Osteoblast (primary cell): ENCODE measurements at regions not wholly inside any gene's neighbourhood (a gene's known extent, or its start where the extent isn't known, plus 50 kb on each side); places are given as distances from the start of the nearest gene placed in this dataset.

Experiments used
- DNase-seq: peaks from one replicate; pipeline ENCODE4 v3.0.0; 2011; ENCODE audit warnings: low spot score, mixed read lengths; ENCODE audit not compliant: insufficient read length; ENCODE audit errors: missing footprints
- H2AFZ ChIP-seq: 2 replicates; pipeline ENCODE4 v1.6.0; 2011; ENCODE audit warnings: mild to moderate bottlenecking, low read length
- H3K27ac ChIP-seq: 2 replicates; pipeline ENCODE4 v1.5.1; 2011; ENCODE audit warnings: mild to moderate bottlenecking, low read depth, low read length, moderate library complexity
- H3K27me3 ChIP-seq: 2 replicates; pipeline ENCODE4 v1.6.0; 2012; ENCODE audit warnings: mild to moderate bottlenecking, control low read depth, inconsistent platforms, low read length, moderate library complexity; ENCODE audit not compliant: insufficient read depth
- H3K36me3 ChIP-seq: 2 replicates; pipeline ENCODE4 v1.5.1; 2011; ENCODE audit warnings: mild to moderate bottlenecking, low read length, control low read depth, moderate library complexity; ENCODE audit not compliant: insufficient read depth
- H3K4me1 ChIP-seq: 2 replicates; pipeline ENCODE4 v1.5.1; 2011; ENCODE audit warnings: mild to moderate bottlenecking, low read length, control low read depth, moderate library complexity; ENCODE audit not compliant: insufficient read depth
- H3K4me2 ChIP-seq: 2 replicates; pipeline ENCODE4 v1.6.0; 2011; ENCODE audit warnings: mild to moderate bottlenecking, low read length; ENCODE audit not compliant: insufficient read depth
- H3K4me3 ChIP-seq: fragments of 200-600 bp; sonication (generic); 3 replicates; pipeline ENCODE4 v1.5.1; 2012; ENCODE audit warnings: mild to moderate bottlenecking, low read length, inconsistent platforms; ENCODE audit not compliant: insufficient read depth
- H3K79me2 ChIP-seq: 2 replicates; pipeline ENCODE4 v1.6.0; 2012; ENCODE audit warnings: mild to moderate bottlenecking, low read length, control low read depth, inconsistent platforms; ENCODE audit not compliant: insufficient read depth
- H3K9me3 ChIP-seq: 2 replicates; pipeline ENCODE4 v1.5.1; 2011; ENCODE audit warnings: low read depth, low read length, control low read depth
- H4K20me1 ChIP-seq: 2 replicates; pipeline ENCODE4 v1.6.0; 2012; ENCODE audit warnings: mild to moderate bottlenecking, low read length, control low read depth; ENCODE audit not compliant: insufficient read depth
- CTCF ChIP-seq: IDR thresholded peaks from 2 replicates; pipeline ENCODE4 v1.5.1; 2011; ENCODE audit warnings: mild to moderate bottlenecking, low read depth, low read length, moderate library complexity; ENCODE audit errors: extremely low read depth

- no peaks in the 10 kb centered on the region for H4K20me1 ChIP-seq
- no peaks in the 10 kb centered on the region for H3K4me1 ChIP-seq
- H3K36me3 ChIP-seq, result no peaks in the 10 kb centered on the region
- no peak overlapping the region for H3K4me3 ChIP-seq
- H3K9me3 ChIP-seq, result no peaks in the 10 kb centered on the region
- no peak overlapping the region for H3K27ac ChIP-seq
- no peak overlapping the region for H2AFZ ChIP-seq
- no peaks in the 10 kb centered on the region for H3K79me2 ChIP-seq
- H3K27me3 ChIP-seq, result no peaks in the 10 kb centered on the region
- H3K4me2 ChIP-seq, result no peak overlapping the region
- DNase-seq, result no peak
- TF ChIP-seq CTCF, result no peak
Observed at GRCh38 chr10:125299461-125299860, 139.1 kb upstream of the CTBP2 start.

GRCh38 chr10:125296598-125296997, 136.2 kb upstream of the CTBP2 start:
- Histone ChIP-seq H3K36me3 (no peaks in the 10 kb centered on the region), H3K4me1 (no peaks in the 10 kb centered on the region), H3K27ac (no peak overlapping the region), H3K79me2 (no peaks in the 10 kb centered on the region), H2AFZ (no peak overlapping the region), H3K27me3 (no peaks in the 10 kb centered on the region), H3K9me3 (no peaks in the 10 kb centered on the region), H4K20me1 (no peaks in the 10 kb centered on the region), H3K4me2 (no peak overlapping the region), H3K4me3 (no peak overlapping the region)
- TF ChIP-seq CTCF, result no peak
- no peak for DNase-seq

- TF ChIP-seq CTCF, result no peak
- Histone ChIP-seq H4K20me1 (no peaks in the 10 kb centered on the region), H3K27ac (no peak overlapping the region), H2AFZ (no peak overlapping the region), H3K36me3 (no peaks in the 10 kb centered on the region), H3K4me3 (no peak overlapping the region), H3K4me1 (no peaks in the 10 kb centered on the region), H3K4me2 (no peak overlapping the region), H3K9me3 (no peaks in the 10 kb centered on the region), H3K27me3 (no peaks in the 10 kb centered on the region), H3K79me2 (no peaks in the 10 kb centered on the region)
- no peak for DNase-seq
Observed at GRCh38 chr10:125294109-125294508, 133.7 kb upstream of the CTBP2 start.

- H3K4me2 ChIP-seq, result no peak overlapping the region
- H3K4me1 ChIP-seq, result no peaks in the 10 kb centered on the region
- no peak for DNase-seq
- H3K36me3 ChIP-seq, result no peaks in the 10 kb centered on the region
- no peaks in the 10 kb centered on the region for H3K27me3 ChIP-seq
- H3K79me2 ChIP-seq, result no peaks in the 10 kb centered on the region
- H3K27ac ChIP-seq, result no peak overlapping the region
- H3K9me3 ChIP-seq, result no peaks in the 10 kb centered on the region
- TF ChIP-seq CTCF, result no peak
- no peak overlapping the region for H2AFZ ChIP-seq
- H4K20me1 ChIP-seq, result no peaks in the 10 kb centered on the region
- no peak overlapping the region for H3K4me3 ChIP-seq
Observed at GRCh38 chr10:125291836-125292235, 131.5 kb upstream of the CTBP2 start.
